Activated naive CD4-positive, alpha-beta T cell treated with anti-CD3 and anti-CD28 coated beads, Interleukin-2, amount 10 ng/mL, durations not matched to agents 7 days and 5 days (primary cell): ENCODE measurements at regions not wholly inside any gene's neighbourhood (a gene's known extent, or its start where the extent isn't known, plus 50 kb on each side); places are given as distances from the start of the nearest gene placed in this dataset.

Experiments used
- CTCF ChIA-PET: fragments of 350-600 bp; sonication (Branson Sonifier 250); formaldehyde crosslinking; loops from one replicate; lab custom pipeline; 2021; ENCODE audit warnings: antibody characterized with exemption; lab: Charles Lee
- DNase-seq: peaks from one replicate; pipeline ENCODE4 v3.0.0-alpha.2; 2020
- H3K27ac Mint-ChIP-seq: one replicate; pipeline ENCODE4 v1.8.0; 2021; ENCODE audit warnings: mild to moderate bottlenecking, moderate library complexity, mixed read lengths
- H3K27me3 Mint-ChIP-seq: one replicate; pipeline ENCODE4 v1.8.0; 2021; ENCODE audit warnings: mild to moderate bottlenecking, mixed read lengths
- H3K36me3 Mint-ChIP-seq: one replicate; pipeline ENCODE4 v1.8.0; 2021; ENCODE audit warnings: mixed read lengths
- H3K4me1 Mint-ChIP-seq: one replicate; pipeline ENCODE4 v1.8.0; 2021; ENCODE audit warnings: mixed read lengths
- H3K4me3 Mint-ChIP-seq: one replicate; pipeline ENCODE4 v1.8.0; 2021; ENCODE audit warnings: mild to moderate bottlenecking, moderate library complexity, mixed read lengths
- H3K9me3 Mint-ChIP-seq: one replicate; pipeline ENCODE4 v1.8.0; 2021; ENCODE audit warnings: mixed read lengths

DNA sequence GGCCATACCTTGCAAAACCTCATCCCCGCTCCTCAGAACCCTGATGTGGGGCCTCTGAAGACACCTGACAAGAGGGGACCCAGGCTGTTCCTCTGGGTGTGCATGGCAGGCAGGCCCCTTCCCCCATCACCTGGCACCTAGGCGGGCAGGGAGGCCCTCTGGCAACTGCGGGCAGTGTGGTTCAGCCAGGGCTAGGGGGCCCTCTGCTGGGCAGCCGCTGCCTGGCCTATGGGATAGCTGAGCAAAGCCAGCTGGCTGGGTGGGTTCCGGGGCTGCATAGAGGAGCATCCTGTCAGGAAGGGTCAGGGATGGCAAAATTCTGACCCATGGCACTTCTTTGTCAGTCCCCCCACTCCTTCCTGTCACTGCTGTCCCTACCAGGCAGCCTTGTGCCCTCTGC, 228.7 kb upstream of the ASIC2 start:
- Mint-ChIP-seq H3K9me3 (no peaks in the 10 kb centered on the region), H3K27ac (no peak overlapping the region), H3K4me1 (no peaks in the 10 kb centered on the region), H3K27me3 (no peaks in the 10 kb centered on the region), H3K4me3 (no peak overlapping the region), H3K36me3 (no peaks in the 10 kb centered on the region)
- CTCF ChIA-PET: no interaction called here
- DNase-seq: no peak

DNA sequence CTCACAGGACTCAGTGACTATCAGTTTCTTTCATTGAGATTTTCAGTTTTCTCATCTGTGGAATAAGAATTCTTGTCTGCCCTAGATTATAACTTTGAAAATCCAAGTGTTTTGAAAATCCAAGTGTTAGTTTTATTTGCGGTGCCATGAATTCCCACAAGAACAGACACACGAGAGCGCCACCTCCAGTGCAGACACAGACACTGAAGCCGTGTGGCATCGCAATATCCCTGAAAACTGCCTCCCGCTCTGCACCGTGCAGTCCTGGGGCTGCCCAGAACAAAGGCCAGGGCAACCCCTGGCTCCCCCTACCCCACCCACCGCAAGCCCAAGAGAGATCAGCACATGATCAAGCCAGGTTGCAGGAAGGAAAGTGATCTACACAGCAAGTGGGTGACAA, 229.5 kb upstream of the ASIC2 start:
- no peaks in the 10 kb centered on the region for H3K4me1 Mint-ChIP-seq
- DNase-seq: no peak
- peaks cover 2% of the 10 kb centered on the region for H3K9me3 Mint-ChIP-seq
- H3K36me3 Mint-ChIP-seq: no peaks in the 10 kb centered on the region
- H3K4me3 Mint-ChIP-seq: no peak overlapping the region
- no peak overlapping the region for H3K27ac Mint-ChIP-seq
- no peaks in the 10 kb centered on the region for H3K27me3 Mint-ChIP-seq
- CTCF ChIA-PET: no interaction called here

DNA sequence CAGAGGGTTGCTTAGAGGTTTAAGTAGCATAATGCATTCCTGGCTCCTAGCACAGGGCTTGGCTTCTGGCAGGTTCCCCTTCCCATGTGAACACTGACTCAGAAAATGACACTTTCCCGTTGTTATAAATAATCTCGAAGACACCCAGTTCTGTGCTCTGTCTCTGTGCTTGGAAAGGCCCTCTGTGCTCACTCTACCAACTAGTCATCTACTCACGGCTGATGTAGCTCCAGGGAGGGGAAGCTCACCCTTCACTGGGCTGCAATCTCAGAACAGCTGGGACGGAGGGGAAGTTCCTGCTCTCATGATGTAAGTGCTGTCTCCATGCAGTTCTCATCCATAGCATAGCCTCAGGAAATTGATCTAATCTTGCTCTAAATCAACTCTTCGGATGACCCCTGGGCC, 230.5 kb upstream of the ASIC2 start:
- Mint-ChIP-seq H3K36me3 (no peaks in the 10 kb centered on the region), H3K4me3 (no peak overlapping the region), H3K9me3 (peaks cover 2% of the 10 kb centered on the region), H3K27me3 (no peaks in the 10 kb centered on the region), H3K4me1 (no peaks in the 10 kb centered on the region), H3K27ac (no peak overlapping the region)
- CTCF ChIA-PET: no interaction called here
- DNase-seq: no peak

DNA sequence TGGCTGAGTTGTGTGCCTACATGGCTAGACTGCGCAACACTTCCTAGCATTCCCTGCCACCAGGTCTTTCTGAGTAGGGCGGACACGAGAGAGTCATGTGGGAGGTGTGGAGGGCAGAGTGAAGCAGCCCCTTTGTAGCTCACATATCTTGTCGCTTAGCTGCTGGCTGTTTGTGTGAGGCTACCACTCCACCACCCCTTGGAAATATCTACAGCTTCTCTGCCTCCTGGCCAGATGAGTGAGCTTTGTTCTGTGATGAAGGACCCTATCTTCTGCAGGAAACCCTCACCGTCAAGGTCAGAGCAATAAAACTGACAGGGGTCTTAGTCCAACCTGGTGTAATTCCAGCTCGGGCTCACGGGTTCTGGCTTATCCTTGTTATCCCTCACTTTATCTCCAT, 232.1 kb upstream of the ASIC2 start:
- Mint-ChIP-seq H3K27ac (no peak overlapping the region), H3K4me1 (no peaks in the 10 kb centered on the region)

DNA sequence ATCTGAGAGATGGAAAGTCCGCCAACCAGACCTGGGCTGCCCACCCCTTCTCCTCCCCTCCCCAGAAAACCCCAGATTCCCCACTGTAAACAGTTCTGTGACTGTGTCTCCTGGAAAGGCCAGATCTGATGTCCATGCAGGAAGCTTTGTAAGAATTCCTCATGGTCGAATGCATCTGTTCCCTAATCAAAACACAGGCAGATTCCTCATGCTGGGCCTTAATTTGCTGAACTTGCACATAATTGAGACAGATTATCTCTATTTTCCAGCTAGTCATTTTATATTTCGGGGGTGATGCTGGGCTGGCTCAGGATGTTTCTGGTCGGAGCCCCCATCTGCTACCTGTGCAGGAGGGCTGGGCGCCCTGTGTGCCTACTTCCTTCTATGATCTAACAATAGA, 233.6 kb upstream of the ASIC2 start:
- no peak overlapping the region for H3K27ac Mint-ChIP-seq
- no peaks in the 10 kb centered on the region for H3K36me3 Mint-ChIP-seq
- no peak for DNase-seq
- no peaks in the 10 kb centered on the region for H3K27me3 Mint-ChIP-seq
- H3K9me3 Mint-ChIP-seq: peaks cover 2% of the 10 kb centered on the region
- H3K4me3 Mint-ChIP-seq: no peak overlapping the region
- no peaks in the 10 kb centered on the region for H3K4me1 Mint-ChIP-seq
- CTCF ChIA-PET: no interaction called here

More for the DNA sequence above, 232.1 kb upstream of the ASIC2 start:
- no peak for DNase-seq
- H3K36me3 Mint-ChIP-seq: no peaks in the 10 kb centered on the region
- H3K9me3 Mint-ChIP-seq: peaks cover 2% of the 10 kb centered on the region
- no peak overlapping the region for H3K4me3 Mint-ChIP-seq
- no peaks in the 10 kb centered on the region for H3K27me3 Mint-ChIP-seq
- CTCF ChIA-PET: no interaction called here

DNA sequence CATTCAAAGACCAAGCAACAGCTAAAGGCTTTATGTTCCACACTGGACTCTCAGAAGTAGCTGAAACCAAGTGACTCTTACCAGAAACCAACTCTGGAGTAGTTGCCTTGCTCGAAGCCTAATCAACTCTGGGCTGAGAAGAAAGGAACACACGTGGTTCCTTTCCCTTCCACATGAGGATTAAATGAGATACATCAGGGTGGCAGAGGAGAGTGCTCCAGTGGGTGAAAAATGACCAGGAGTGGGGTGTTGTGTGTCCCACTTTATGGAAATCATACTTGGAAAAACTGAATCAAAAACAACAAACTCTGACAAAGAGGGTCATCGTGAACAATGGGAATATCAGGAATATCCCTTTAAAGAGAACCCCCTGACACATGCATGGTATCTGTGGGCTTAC, 234.2 kb upstream of the ASIC2 start:
- H3K4me3 Mint-ChIP-seq: no peak overlapping the region
- H3K36me3 Mint-ChIP-seq: no peaks in the 10 kb centered on the region
- no peaks in the 10 kb centered on the region for H3K4me1 Mint-ChIP-seq
- no peak for DNase-seq
- peaks cover 2% of the 10 kb centered on the region for H3K9me3 Mint-ChIP-seq
- CTCF ChIA-PET: no interaction called here
- no peaks in the 10 kb centered on the region for H3K27me3 Mint-ChIP-seq
- H3K27ac Mint-ChIP-seq: no peak overlapping the region

DNA sequence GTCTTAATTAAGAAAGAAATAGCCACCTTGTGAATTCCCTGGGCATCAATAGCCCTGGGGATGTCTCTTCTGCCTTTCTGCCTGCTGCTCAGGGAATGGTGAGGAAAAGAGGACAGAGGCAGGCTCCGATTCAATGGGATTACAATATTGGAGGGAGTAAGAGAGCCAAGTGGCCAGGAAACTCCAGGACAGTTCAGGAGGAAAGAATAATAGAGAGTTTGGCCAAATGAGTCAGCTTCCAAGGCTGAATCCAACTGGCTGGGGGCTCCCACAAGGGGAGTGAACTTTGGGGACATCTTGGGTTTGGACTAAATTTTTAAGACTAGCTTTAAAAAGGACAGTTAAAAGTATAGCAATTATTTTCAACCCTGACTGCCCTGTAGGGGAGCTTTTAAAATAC, 235.8 kb upstream of the ASIC2 start:
- no peak overlapping the region for H3K4me3 Mint-ChIP-seq
- H3K9me3 Mint-ChIP-seq: peaks cover 2% of the 10 kb centered on the region
- H3K27ac Mint-ChIP-seq: no peak overlapping the region
- no peak for DNase-seq
- no peaks in the 10 kb centered on the region for H3K27me3 Mint-ChIP-seq
- H3K4me1 Mint-ChIP-seq: no peaks in the 10 kb centered on the region
- H3K36me3 Mint-ChIP-seq: no peaks in the 10 kb centered on the region
- CTCF ChIA-PET: interaction anchor here (1.0 kb wide), 1 partner anchor 9 kb away, joined by 4 read pairs; no protein-coding TSS in a partner anchor

DNA sequence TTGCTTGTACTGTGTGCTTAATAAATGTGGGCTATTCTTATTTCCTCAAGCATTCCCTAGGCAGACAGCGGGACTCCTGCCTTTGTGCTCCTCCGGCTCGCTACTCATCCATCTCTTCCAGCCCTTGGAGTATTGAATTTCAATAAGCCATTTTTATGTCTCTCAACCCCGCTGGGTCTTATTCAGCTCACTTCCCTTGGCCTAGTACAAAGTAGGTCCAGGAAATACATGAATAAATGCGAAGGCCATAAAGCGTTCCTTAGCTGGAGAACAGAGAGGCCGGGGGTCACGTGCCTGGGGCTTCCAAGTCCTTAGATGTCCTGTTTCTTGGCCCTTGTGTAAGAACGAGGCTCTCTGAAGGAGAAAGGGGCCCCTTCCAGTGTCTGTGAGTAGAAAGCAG, 236.7 kb upstream of the ASIC2 start:
- H3K4me1 Mint-ChIP-seq: no peaks in the 10 kb centered on the region
- peaks cover 2% of the 10 kb centered on the region for H3K9me3 Mint-ChIP-seq
- DNase-seq: no peak
- H3K36me3 Mint-ChIP-seq: no peaks in the 10 kb centered on the region
- H3K27ac Mint-ChIP-seq: no peak overlapping the region
- CTCF ChIA-PET: interaction anchor here (1.0 kb wide), 1 partner anchor 10 kb away, joined by 4 read pairs; no protein-coding TSS in a partner anchor
- no peaks in the 10 kb centered on the region for H3K27me3 Mint-ChIP-seq
- no peak overlapping the region for H3K4me3 Mint-ChIP-seq

DNA sequence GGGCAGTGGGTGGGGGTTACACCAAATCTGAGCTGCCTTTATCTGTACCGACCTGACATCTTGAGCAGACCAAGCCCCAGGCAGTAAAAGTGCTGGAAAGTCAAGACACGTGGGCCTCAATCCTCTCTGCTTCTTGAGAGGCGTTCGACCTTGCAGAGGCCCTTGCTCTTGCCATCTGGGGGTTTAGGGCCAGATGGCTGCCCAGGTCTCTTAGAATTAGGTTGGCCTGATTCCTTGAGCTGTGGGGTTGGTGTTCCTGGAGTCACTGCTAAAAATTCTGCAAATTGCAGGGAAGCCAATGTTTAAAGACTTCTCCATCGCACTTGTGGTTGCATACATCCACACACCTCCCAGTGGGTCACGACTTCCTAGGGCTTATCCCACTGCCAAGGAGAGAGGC, 238.2 kb upstream of the ASIC2 start:
- peaks cover 2% of the 10 kb centered on the region for H3K9me3 Mint-ChIP-seq
- H3K27ac Mint-ChIP-seq: no peak overlapping the region
- no peaks in the 10 kb centered on the region for H3K27me3 Mint-ChIP-seq
- H3K4me3 Mint-ChIP-seq: no peak overlapping the region
- H3K36me3 Mint-ChIP-seq: no peaks in the 10 kb centered on the region
- no peak for DNase-seq
- no peaks in the 10 kb centered on the region for H3K4me1 Mint-ChIP-seq
- CTCF ChIA-PET: no interaction called here

DNA sequence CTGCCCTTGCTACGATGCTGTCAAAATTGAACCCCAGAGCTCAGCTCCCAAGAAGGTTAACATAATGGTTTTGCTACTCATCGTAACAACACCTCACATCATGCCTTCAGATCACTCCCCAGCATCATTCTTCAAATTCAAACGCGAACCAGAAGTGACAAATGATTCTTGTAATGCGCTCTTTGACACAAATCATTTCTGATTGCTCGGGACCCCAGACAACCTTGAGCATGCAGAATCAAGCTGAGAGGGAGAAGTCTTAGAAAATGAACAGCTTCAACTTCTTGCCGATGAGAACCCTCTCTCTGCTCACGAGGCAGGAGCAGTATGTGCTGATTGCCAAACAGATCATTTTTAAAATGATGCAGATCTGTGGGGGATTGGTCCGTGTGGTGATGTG, 241.0 kb upstream of the ASIC2 start:
- no peaks in the 10 kb centered on the region for H3K4me1 Mint-ChIP-seq
- no peak for DNase-seq
- no peaks in the 10 kb centered on the region for H3K36me3 Mint-ChIP-seq
- H3K4me3 Mint-ChIP-seq: no peak overlapping the region
- no peak overlapping the region for H3K27ac Mint-ChIP-seq
- CTCF ChIA-PET: no interaction called here
- H3K9me3 Mint-ChIP-seq: no peaks in the 10 kb centered on the region
- H3K27me3 Mint-ChIP-seq: no peaks in the 10 kb centered on the region

DNA sequence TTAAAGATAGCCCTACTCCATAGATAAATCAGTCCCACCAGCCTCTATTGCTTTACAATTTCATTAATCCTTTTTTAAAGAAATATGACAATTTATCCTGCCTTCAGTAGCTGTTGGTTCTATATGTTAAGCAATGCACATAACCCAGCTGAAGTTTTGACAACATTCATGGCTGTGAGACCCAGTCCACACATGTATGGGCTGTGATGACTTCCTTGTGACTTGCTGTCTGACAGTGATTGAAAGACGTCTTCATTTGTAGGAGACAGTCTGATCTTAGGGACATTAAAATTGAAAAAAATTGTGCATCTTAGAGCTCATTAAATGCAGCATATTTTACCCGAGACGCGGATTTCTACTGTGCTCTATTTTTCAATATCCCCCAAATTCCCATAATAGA, 252.0 kb upstream of the ASIC2 start:
- H3K36me3 Mint-ChIP-seq: no peaks in the 10 kb centered on the region
- CTCF ChIA-PET: no interaction called here
- no peak overlapping the region for H3K27ac Mint-ChIP-seq
- DNase-seq: no peak
- no peaks in the 10 kb centered on the region for H3K27me3 Mint-ChIP-seq
- peaks cover 2% of the 10 kb centered on the region for H3K9me3 Mint-ChIP-seq
- H3K4me3 Mint-ChIP-seq: no peak overlapping the region
- no peaks in the 10 kb centered on the region for H3K4me1 Mint-ChIP-seq

DNA sequence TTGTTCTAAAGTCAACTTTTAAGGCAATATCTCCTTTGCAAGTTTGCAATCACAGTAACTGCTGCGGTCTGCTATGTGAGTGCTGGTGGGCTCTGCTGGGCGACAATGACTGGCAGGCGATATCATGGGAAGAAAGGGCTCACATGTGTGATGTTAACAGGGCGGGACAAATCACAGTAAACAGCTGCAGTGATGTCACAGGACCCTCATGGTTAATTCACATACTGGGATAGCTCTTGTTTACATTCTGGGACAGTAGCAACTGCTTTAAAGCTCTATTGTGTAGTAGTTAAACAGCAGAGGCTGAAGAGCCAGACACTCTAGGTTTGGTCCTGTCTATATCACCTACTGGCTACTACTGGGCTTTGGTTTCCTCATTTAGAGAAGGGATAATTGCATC, 257.2 kb upstream of the ASIC2 start:
- Mint-ChIP-seq H3K27me3 (no peaks in the 10 kb centered on the region), H3K27ac (no peak overlapping the region), H3K4me3 (no peak overlapping the region), H3K4me1 (no peaks in the 10 kb centered on the region), H3K9me3 (no peaks in the 10 kb centered on the region), H3K36me3 (no peaks in the 10 kb centered on the region)
- CTCF ChIA-PET: no interaction called here
- no peak for DNase-seq

DNA sequence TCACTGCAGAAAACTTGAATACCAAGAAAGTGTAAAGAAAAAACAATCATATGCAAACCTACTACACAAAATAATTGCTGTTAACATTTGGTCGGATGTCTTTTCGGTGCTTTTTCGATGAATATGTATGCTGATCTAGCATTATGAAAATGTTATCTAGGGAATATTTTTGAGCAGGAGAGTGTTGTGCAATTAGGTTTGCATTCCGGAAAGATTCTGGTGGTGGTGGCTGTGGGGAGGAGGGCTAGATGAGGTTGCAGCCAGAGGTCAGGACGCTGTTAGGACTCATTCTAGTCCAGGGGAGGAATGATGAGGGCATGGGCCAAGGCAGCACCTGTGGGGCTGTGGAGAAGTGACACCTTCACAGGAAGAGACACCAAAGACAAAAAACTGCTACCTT, 258.0 kb upstream of the ASIC2 start:
- H3K9me3 Mint-ChIP-seq: no peaks in the 10 kb centered on the region
- no peaks in the 10 kb centered on the region for H3K4me1 Mint-ChIP-seq
- CTCF ChIA-PET: no interaction called here
- no peaks in the 10 kb centered on the region for H3K27me3 Mint-ChIP-seq
- H3K4me3 Mint-ChIP-seq: no peak overlapping the region
- no peak overlapping the region for H3K27ac Mint-ChIP-seq
- no peaks in the 10 kb centered on the region for H3K36me3 Mint-ChIP-seq
- no peak for DNase-seq

DNA sequence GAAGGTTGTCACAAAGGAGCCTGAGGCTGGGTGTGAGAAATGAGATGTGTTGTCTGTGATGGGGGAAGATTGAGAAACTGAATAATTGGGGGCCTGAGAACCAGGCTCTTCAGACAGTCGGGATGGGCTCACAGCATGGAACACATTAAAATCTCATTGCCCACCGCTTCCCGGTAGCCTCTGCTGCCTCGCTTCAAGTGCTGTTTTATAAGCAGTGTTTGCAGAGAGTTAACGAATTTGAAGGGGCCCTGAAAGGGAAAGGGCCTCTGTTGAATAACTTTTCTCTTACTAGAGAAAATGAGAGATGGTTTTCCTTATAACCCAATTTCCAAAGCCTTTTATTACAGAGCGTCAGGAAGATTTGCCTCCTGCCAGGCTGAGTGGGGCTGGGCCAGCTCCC, 258.8 kb upstream of the ASIC2 start:
- CTCF ChIA-PET: no interaction called here
- H3K4me3 Mint-ChIP-seq: no peak overlapping the region
- H3K27me3 Mint-ChIP-seq: no peaks in the 10 kb centered on the region
- H3K36me3 Mint-ChIP-seq: no peaks in the 10 kb centered on the region
- no peak overlapping the region for H3K27ac Mint-ChIP-seq
- DNase-seq: no peak
- H3K9me3 Mint-ChIP-seq: no peaks in the 10 kb centered on the region
- H3K4me1 Mint-ChIP-seq: no peaks in the 10 kb centered on the region

DNA sequence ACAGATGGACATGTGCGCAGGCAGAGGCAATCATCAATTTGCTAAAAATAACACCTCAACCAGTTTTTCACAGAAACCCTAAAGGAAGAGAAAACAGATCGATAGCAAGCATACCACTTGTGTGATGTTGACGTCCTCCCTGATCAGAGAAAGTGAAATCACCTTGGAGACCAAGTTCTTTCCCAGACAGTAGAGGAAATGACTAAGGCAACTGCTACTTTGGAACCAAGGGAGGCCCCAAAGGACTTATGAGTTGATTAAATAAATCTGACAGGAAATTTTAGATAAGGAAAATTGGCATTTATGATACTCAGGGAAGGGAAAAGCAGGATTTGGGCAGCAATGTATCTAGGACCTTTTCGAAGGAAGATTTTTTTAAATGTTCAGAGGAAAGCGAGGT, 267.1 kb upstream of the ASIC2 start:
- H3K36me3 Mint-ChIP-seq: no peaks in the 10 kb centered on the region
- H3K27ac Mint-ChIP-seq: no peak overlapping the region
- no peaks in the 10 kb centered on the region for H3K9me3 Mint-ChIP-seq
- no peak overlapping the region for H3K4me3 Mint-ChIP-seq
- DNase-seq: no peak
- CTCF ChIA-PET: no interaction called here
- no peaks in the 10 kb centered on the region for H3K27me3 Mint-ChIP-seq
- H3K4me1 Mint-ChIP-seq: no peaks in the 10 kb centered on the region

DNA sequence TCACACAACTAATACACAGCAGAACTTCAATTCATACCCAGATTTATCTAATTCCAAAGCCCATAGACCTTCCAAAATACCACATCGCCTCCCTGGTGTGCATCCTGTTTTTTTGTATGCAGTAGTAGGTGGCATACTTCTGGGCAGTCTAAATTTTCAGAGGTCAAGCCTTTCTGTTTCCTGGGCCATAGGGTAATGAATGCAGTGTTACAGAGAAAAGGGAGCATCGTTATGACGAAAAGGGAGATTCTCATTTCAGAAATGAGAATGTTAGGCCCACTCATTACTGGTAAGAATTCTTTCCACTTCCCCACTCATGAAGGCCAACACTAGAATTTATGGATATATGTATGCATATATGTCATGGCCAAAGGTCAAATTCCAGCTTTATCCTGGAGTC, 267.8 kb upstream of the ASIC2 start:
- no peaks in the 10 kb centered on the region for H3K4me1 Mint-ChIP-seq
- CTCF ChIA-PET: no interaction called here
- no peaks in the 10 kb centered on the region for H3K27me3 Mint-ChIP-seq

More for the DNA sequence above, 267.8 kb upstream of the ASIC2 start:
- no peaks in the 10 kb centered on the region for H3K36me3 Mint-ChIP-seq
- DNase-seq: no peak
- H3K27ac Mint-ChIP-seq: no peak overlapping the region
- H3K4me3 Mint-ChIP-seq: no peak overlapping the region
- H3K9me3 Mint-ChIP-seq: no peaks in the 10 kb centered on the region
